ENCODE measurements at regions not wholly inside any gene's neighbourhood (a gene's known extent, or its start where the extent isn't known, plus 50 kb on each side); places are given as distances from the start of the nearest gene placed in this dataset.

DNA sequence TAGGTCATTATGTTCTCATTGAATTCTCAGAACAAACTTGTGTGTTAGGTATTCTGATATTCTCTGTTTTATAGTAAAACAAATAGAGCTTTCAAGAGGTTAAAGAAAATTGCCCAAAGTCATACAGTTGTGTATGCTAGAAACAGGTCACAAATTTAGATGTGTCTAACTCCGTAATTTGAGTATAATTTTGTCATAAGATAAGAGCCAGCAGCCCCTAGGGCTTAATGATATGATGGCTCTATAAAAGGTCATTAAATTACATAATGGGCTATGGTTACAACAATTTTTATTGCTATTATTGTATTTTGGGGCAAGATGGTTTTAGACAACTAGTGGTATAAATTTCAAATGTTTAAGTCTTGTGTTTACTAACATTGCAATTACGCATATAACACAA is 701.9 kb downstream of the LUZP2 start:
- H3K79me2 ChIP-seq (ENCODE audit: insufficient read depth, low read depth), result no peaks in the 10 kb centered on the region
- H3K4me1 ChIP-seq (ENCODE audit: low read depth, poor library complexity, severe bottlenecking), result no peaks in the 10 kb centered on the region
- no peaks in the 10 kb centered on the region for H3K27me3 ChIP-seq (ENCODE audit: insufficient read depth, low read depth)
- no peak overlapping the region for H3K4me2 ChIP-seq
- H3K4me3 ChIP-seq (IDR thresholded peaks at IDR 0.05; ENCODE audit: insufficient read depth, low read depth, low read length), result no peak overlapping the region
- TF ChIP-seq, protein P1, sequence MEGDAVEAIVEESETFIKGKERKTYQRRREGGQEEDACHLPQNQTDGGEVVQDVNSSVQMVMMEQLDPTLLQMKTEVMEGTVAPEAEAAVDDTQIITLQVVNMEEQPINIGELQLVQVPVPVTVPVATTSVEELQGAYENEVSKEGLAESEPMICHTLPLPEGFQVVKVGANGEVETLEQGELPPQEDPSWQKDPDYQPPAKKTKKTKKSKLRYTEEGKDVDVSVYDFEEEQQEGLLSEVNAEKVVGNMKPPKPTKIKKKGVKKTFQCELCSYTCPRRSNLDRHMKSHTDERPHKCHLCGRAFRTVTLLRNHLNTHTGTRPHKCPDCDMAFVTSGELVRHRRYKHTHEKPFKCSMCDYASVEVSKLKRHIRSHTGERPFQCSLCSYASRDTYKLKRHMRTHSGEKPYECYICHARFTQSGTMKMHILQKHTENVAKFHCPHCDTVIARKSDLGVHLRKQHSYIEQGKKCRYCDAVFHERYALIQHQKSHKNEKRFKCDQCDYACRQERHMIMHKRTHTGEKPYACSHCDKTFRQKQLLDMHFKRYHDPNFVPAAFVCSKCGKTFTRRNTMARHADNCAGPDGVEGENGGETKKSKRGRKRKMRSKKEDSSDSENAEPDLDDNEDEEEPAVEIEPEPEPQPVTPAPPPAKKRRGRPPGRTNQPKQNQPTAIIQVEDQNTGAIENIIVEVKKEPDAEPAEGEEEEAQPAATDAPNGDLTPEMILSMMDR (conservative IDR thresholded peaks at IDR 0.05; ENCODE audit: low read depth, low read length), result no peak
- H2AFZ ChIP-seq (ENCODE audit: low read depth), result no peak overlapping the region
- H3K9ac ChIP-seq, result no peak overlapping the region
- H4K20me1 ChIP-seq (ENCODE audit: insufficient read depth), result no peaks in the 10 kb centered on the region
- H3K27ac ChIP-seq, result no peak overlapping the region
- H3K36me3 ChIP-seq (ENCODE audit: insufficient read depth), result no peaks in the 10 kb centered on the region

DNA sequence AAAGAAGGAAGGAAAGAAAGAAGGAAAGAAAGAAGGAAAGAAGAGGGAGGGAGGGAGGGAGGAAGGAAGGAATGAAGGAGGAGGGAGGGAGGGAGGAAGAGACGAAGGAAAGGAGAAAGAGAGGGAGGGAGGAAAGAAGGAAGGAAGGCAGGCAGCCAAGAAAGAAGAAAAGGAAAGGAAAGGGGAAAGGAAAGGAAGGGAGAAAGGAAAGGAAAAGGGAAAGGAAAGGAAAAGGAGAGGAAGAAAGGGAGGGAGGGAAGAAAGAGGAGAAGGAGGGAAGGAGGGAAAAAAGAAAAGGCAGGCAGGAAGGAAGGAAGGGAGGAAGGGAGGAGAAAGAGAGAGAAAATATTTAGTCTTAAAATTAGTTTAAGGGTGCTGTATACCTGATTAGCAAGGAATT is 704.1 kb downstream of the LUZP2 start:
- no peak overlapping the region for H3K4me3 ChIP-seq (IDR thresholded peaks at IDR 0.05; ENCODE audit: insufficient read depth, low read depth, low read length)
- H4K20me1 ChIP-seq (ENCODE audit: insufficient read depth), result no peaks in the 10 kb centered on the region
- no peak overlapping the region for H3K9ac ChIP-seq
- no peaks in the 10 kb centered on the region for H3K4me1 ChIP-seq (ENCODE audit: low read depth, poor library complexity, severe bottlenecking)
- no peak overlapping the region for H3K27ac ChIP-seq
- H2AFZ ChIP-seq (ENCODE audit: low read depth), result no peak overlapping the region
- no peaks in the 10 kb centered on the region for H3K36me3 ChIP-seq (ENCODE audit: insufficient read depth)
- H3K4me2 ChIP-seq, result no peak overlapping the region
- H3K27me3 ChIP-seq (ENCODE audit: insufficient read depth, low read depth), result no peaks in the 10 kb centered on the region
- TF ChIP-seq, protein P1 (conservative IDR thresholded peaks at IDR 0.05; ENCODE audit: low read depth, low read length), result no peak
- no peaks in the 10 kb centered on the region for H3K79me2 ChIP-seq (ENCODE audit: insufficient read depth, low read depth)

DNA sequence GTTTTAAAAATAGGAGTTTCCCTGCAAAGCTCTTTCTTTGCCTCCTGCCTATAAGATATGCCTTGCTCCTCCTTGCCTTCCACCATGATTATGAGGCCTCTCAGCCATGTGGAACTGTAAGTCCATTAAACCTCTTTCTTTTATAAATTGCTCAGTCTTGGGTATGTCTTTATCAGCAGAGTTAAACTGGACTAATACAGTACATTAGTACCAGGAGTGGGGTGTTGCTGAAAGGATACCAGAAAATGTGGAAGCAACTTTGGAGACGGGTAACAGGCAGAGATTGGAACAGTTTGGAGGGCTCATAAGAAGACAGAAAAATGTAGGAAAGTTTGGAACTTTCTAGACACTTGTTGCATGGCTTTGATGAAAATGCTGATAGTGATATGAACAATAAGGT is 709.9 kb downstream of the LUZP2 start:
- H3K36me3 ChIP-seq (ENCODE audit: insufficient read depth), result no peaks in the 10 kb centered on the region
- H3K79me2 ChIP-seq (ENCODE audit: insufficient read depth, low read depth), result no peaks in the 10 kb centered on the region
- no peak overlapping the region for H3K4me3 ChIP-seq (IDR thresholded peaks at IDR 0.05; ENCODE audit: insufficient read depth, low read depth, low read length)
- no peaks in the 10 kb centered on the region for H3K4me1 ChIP-seq (ENCODE audit: low read depth, poor library complexity, severe bottlenecking)
- H3K27me3 ChIP-seq (ENCODE audit: insufficient read depth, low read depth), result no peaks in the 10 kb centered on the region
- H3K9ac ChIP-seq, result no peak overlapping the region
- H2AFZ ChIP-seq (ENCODE audit: low read depth), result no peak overlapping the region
- H3K27ac ChIP-seq, result no peak overlapping the region
- H3K4me2 ChIP-seq, result no peak overlapping the region
- H4K20me1 ChIP-seq (ENCODE audit: insufficient read depth), result no peaks in the 10 kb centered on the region
- TF ChIP-seq, protein P1 (conservative IDR thresholded peaks at IDR 0.05; ENCODE audit: low read depth, low read length), result no peak

DNA sequence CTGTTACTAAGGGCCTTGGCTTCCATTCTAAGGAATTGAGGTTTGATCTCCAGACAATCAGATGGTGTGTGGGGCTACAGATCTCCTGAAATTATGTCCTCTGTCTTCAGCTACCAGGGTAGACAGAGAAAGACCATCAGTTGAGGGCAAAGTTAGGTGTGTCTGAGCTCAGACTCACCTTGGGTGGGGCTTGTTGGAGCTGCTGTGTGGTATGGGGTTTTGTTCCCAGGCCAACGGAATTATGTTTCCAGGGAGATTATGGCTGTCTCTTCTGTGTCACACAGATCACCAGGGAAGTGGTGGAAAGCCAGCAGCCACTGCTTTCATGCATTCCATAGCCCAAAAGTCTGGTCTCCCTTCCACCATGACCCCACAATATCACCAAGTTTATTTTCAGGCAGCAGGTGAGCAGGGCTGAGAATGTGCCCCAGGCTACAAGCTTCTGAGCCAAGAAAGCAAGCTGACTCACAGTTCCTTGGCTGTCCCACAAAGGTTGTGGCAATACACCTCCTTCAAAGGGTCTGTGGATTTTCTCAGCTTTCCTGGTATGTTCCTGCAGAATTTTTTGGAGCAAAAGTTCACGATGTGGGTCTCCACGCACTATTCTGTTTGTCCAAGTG is 714.9 kb downstream of the LUZP2 start:
- H3K4me2 ChIP-seq, result no peak overlapping the region
- no peaks in the 10 kb centered on the region for H3K27me3 ChIP-seq (ENCODE audit: insufficient read depth, low read depth)
- TF ChIP-seq, protein P1 (conservative IDR thresholded peaks at IDR 0.05; ENCODE audit: low read depth, low read length), result no peak
- H2AFZ ChIP-seq (ENCODE audit: low read depth), result no peak overlapping the region
- no peak overlapping the region for H3K9ac ChIP-seq
- no peaks in the 10 kb centered on the region for H3K79me2 ChIP-seq (ENCODE audit: insufficient read depth, low read depth)
- no peaks in the 10 kb centered on the region for H3K36me3 ChIP-seq (ENCODE audit: insufficient read depth)
- H3K27ac ChIP-seq, result no peak overlapping the region
- no peaks in the 10 kb centered on the region for H3K4me1 ChIP-seq (ENCODE audit: low read depth, poor library complexity, severe bottlenecking)
- no peaks in the 10 kb centered on the region for H4K20me1 ChIP-seq (ENCODE audit: insufficient read depth)
- H3K4me3 ChIP-seq (IDR thresholded peaks at IDR 0.05; ENCODE audit: insufficient read depth, low read depth, low read length), result no peak overlapping the region

Data from KMS-11 (cell line).